HG02642 (cell line): ENCODE measurements at regions not wholly inside any gene's neighbourhood (a gene's known extent, or its start where the extent isn't known, plus 50 kb on each side); places are given as distances from the start of the nearest gene placed in this dataset.

Experiments used
- ATAC-seq: cut with Tn5 transposase; IDR thresholded peaks from one replicate; pipeline ENCODE4 v1.9.1; 2021; ENCODE audit warnings: mild to moderate bottlenecking; ENCODE audit not compliant: unreplicated experiment, poor library complexity

- no peak for ATAC-seq
These were observed 746.5 kb upstream of the ZNF608 start for GRCh38 chr5:125492977-125493376.

DNA sequence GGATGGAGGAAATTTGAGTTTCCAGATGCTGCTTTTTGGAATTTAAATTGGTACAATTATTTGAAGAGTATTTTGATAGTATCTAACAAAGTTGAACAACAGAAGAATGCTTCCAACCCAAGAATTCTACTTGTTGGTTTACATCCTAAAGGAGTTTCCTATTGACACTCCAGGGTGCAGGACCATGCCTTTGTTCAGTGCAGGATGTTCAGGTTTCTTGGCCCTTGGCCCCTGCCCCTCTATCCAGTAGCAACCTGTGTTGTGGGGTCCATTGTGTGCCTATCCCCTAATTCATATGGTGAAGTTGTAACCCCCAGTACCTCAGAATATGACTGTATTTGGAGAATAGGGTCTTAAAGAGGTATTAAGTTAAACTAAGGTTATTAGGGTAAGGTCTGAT, 750.0 kb upstream of the ZNF608 start:
- no peak for ATAC-seq

DNA sequence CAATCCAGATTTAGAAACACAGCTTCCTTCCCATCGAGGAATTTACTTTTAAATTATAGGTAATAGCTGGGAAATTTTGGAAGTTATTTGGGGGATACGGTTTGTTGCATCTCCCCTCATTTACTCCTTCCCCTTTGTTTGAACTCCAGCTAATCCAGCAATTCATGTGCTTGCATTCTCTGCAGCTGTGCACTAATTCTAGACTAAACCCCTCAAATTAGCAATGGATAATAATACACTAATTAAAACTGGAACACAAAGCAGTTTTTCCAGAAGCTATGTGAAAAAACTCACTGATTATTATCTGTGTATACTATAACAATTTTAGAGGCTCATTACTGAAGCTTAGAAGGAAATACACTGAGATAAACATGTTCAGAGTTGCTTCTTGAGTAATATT, 751.2 kb upstream of the ZNF608 start:
- ATAC-seq = no peak

DNA sequence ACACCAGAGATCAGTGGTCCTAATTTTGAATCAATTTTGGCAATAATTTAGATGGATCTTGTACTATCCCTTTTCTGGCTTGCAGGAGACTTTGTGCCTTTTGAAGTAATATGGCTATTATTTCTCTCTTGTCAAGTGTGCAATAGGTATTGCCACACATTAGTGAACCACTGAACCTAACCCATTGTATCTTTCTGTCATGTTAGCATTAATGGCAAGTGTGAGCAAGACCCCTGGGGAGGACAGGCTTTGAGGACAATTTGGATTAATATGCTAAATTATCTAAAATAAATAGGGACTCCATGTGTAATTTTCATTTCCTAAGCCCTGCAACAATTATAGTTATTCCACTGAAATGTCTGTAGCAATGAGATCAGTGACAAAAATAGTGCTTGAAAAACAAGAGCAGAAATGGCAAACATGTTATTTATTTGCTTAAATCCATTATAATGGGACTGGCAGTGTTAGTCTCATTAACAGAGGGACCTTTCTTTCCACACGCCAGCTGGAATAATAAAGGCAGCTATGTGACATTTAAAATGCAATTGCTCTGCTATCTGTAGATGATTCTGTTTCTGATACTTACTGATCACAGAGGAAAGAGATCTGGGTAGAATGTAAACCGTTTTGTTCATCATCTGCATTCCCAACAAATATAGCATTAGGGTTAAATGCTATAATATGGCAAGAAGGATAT, 753.3 kb upstream of the ZNF608 start:
- ATAC-seq = no peak

DNA sequence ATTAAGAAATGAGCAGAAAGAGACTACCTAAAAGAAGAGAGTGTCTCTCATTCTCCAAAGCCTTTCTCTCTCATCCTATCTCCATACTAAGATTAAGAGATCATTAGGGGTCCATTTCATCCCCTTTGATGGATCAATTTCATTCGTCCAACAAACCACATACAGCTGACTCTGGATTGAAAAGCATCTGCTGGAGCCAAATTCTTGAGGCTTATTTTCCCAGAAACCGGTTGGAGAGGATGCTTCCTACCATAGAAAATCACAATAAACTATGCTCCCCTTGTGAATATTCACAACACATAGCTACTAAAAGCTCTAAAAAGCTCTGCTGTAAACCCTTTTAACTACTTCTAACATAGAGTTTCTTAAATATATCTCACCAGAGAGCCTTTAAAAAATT, 755.0 kb upstream of the ZNF608 start:
- ATAC-seq = no peak

DNA sequence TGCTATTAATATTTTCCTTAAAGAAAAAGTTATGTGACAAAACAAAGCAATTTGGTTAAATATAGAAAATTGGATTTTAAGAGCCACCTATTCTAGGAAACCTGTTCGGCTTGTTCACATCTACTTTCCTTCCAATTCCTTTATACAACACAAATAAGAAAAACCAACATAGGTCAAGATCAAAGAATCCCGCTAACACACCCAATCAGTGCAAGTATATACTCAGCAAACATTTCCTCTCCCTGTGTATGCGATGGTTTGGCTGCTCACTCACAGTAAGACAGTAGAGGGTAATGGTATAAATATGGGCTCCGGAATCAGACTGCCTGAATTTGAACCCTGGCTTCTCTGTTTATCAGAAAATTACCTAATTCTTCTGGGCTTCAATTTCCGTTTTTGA, 757.5 kb upstream of the ZNF608 start:
- no peak for ATAC-seq

GRCh38 chr5:125505115-125505514, 758.7 kb upstream of the ZNF608 start:
- no peak for ATAC-seq

- ATAC-seq = no peak
These were observed 759.7 kb upstream of the ZNF608 start for GRCh38 chr5:125506124-125506523.

GRCh38 chr5:125508225-125508624, 761.8 kb upstream of the ZNF608 start:
- no peak for ATAC-seq

GRCh38 chr5:125510651-125511050, 764.2 kb upstream of the ZNF608 start:
- no peak for ATAC-seq

DNA sequence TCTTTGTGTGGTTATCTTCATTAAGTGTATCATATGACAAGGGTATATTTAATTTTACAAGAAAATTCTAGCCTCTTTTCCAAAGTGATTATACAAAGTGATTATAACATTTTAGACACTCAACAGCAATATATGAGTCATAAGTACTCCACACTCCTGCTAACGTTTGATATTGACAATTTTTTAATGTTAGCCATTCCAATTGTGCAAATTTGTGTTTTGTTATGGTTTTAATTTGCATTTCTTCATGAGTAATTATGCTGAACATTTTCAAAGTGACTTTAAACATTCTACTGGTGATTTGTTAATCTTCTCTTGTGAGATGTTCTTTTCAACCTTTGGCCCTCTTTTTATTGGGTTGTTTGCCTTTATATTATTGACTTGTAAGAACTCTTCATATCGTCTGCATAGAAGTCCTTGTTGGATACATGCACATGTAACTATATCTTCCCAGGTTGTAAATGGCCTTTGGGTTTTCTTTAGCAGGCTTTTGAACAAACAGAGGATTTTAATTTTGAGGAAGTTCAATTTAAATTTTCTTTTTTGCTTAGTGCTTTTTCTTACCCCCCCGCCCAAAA, 771.6 kb upstream of the ZNF608 start:
- no peak for ATAC-seq

GRCh38 chr5:125521289-125521688, 774.9 kb upstream of the ZNF608 start:
- no peak for ATAC-seq

DNA sequence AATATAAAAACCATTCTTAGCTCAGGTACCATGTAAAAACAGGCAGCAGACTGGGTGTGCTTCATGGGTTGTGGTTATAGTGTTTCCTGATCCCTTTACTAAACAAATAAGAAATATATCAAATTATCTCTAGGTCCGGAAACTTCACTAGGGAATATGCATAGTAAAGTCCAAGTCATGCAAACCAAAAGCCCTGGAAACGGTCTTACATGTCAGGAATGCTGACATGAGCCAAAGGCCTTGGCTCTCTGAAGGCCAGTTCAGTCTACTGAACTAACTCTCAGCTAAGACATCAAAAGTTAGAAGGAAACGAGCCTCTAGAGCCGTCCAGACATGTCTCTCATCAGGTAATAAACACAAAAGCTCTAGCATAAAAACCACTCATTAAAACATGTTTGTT, 778.9 kb upstream of the ZNF608 start:
- no peak for ATAC-seq

GRCh38 chr5:125526966-125527365, 780.5 kb upstream of the ZNF608 start:
- no peak for ATAC-seq

GRCh38 chr5:125528881-125529280, 782.4 kb upstream of the ZNF608 start:
- ATAC-seq = no peak

GRCh38 chr5:125530833-125531615, 784.6 kb upstream of the ZNF608 start:
- no peak for ATAC-seq

- no peak for ATAC-seq
These were observed 789.7 kb upstream of the ZNF608 start for GRCh38 chr5:125536095-125536494.

DNA sequence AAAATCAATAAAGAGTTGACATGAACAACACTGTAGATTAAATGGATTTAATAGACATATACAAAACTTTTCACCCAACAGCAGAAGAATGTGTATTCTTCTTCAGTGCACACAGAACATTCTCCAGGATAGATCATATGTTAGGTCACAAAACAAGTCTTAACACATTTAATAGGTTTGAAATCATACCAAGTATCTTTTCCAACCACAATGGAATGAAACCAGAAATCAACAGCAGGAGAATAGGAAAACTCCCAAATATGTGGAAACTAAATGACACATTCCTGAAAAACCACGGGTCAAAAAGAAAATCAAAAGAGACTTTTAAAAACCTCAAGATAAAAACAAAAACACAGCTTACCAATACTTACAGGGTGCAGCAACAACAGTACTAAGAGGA, 790.1 kb upstream of the ZNF608 start:
- ATAC-seq = no peak

DNA sequence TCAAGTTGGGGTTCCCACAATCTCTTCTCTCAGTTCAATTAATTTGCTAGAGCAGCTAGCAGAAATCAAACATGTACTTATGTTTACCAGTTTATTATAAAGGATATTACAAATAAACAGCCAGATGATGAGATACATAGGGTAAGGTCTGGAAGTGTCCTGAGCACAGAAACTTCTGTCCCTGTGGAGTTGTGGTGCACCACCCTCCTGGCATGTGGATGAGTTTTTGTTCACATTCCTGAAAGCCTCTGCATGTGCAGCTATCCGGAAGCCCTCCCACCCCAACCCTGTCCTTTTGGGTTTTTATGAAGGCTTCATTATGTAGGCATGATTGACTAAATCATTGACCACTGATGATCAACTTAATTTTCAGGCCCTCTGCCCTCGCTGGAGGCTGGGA, 791.2 kb upstream of the ZNF608 start:
- ATAC-seq = no peak

DNA sequence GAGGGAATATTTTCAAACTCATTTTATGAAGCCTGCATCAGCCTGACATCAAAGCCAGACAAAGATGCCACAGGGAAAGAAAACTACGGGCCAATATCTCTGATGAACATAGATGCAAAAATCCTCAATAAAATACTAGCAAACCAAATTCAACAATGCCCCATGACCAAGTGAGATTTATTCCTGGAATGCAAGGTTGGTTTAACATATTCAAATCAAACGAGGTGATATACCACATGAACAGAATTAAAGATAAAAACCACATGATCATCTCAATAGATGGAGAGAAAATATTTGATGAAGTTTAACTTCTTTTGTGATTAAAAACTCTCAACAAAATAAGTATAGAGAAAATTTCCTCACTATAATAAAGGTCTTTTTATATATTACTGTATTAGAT, 792.0 kb upstream of the ZNF608 start:
- ATAC-seq = no peak

DNA sequence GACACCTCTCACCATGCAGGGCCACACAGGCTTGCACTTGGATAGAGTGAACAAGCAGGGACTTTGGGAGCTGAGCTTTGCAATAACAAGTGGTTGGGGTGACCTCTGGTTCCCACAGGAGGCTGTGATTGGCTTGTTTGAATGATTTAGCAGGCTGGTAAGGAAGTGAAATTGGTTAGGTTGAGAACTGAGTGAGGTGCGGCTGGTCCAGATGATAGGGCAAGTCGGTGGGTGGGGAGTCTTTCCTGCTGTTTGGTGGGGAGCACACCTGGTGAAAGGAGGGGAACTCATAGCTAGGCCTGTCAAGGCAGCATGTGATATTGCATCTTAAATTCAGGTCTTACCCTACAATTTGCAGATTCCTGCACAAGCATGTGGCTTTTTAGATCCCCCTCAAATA, 794.6 kb upstream of the ZNF608 start:
- ATAC-seq = no peak
